AG04449 (cell line): ENCODE measurements at regions not wholly inside any gene's neighbourhood (a gene's known extent, or its start where the extent isn't known, plus 50 kb on each side); places are given as distances from the start of the nearest gene placed in this dataset.

Source experiments
- CTCF ChIA-PET: fragments of 350-600 bp; formaldehyde crosslinking; extraction: SDS; loops from one replicate; lab custom pipeline; 2021; ENCODE audit warnings: antibody characterized with exemption; lab: Yijun Ruan, JAX
- POLR2A ChIA-PET: fragments of 400-600, 350-600 bp; formaldehyde crosslinking; extraction: SDS; loops from one replicate; lab custom pipeline; 2020; ENCODE audit warnings: antibody characterized with exemption, inconsistent platforms; lab: Yijun Ruan, JAX
- DNase-seq: peaks from one replicate; pipeline ENCODE4 v3.0.0-alpha.2; 2010; ENCODE audit warnings: low read depth, low spot score
- H3K4me3 ChIP-seq: 2 replicates; pipeline ENCODE4 v1.5.1; 2011; ENCODE audit warnings: low read depth, mild to moderate bottlenecking, control low read depth, low read length
- TF ChIP-seq, protein P1 (sequence below): IDR thresholded peaks from one replicate; pipeline ENCODE4 v1.5.1; 2011; ENCODE audit warnings: mild to moderate bottlenecking, moderate library complexity, low read length, control low read depth, inconsistent platforms; ENCODE audit not compliant: insufficient read depth; ENCODE audit errors: missing control alignments

DNA sequence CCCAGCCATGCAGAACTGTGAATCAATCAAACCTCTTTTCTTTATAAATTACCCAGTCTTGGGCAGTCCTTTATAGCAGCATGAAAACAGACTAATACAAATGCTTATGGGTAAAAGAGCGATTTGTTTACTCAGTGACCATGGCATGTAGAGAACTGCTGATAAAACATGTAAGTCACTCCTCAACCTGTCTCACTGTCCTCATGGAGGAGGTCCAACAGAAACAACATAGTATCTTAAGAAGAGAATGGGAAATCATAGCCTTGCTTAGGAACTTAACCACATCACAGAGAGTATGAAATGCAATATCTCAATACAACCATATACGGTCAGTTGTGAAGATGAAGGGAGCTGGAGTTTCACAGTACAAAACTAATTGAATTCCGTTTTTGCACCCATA is 1734.0 kb upstream of the RAG2 start:
- ChIA-PET CTCF (no interaction called here), POLR2A (no interaction called here)
- H3K4me3 ChIP-seq, result no peak overlapping the region
- no peak for DNase-seq
- TF ChIP-seq, protein P1, sequence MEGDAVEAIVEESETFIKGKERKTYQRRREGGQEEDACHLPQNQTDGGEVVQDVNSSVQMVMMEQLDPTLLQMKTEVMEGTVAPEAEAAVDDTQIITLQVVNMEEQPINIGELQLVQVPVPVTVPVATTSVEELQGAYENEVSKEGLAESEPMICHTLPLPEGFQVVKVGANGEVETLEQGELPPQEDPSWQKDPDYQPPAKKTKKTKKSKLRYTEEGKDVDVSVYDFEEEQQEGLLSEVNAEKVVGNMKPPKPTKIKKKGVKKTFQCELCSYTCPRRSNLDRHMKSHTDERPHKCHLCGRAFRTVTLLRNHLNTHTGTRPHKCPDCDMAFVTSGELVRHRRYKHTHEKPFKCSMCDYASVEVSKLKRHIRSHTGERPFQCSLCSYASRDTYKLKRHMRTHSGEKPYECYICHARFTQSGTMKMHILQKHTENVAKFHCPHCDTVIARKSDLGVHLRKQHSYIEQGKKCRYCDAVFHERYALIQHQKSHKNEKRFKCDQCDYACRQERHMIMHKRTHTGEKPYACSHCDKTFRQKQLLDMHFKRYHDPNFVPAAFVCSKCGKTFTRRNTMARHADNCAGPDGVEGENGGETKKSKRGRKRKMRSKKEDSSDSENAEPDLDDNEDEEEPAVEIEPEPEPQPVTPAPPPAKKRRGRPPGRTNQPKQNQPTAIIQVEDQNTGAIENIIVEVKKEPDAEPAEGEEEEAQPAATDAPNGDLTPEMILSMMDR, result no peak

DNA sequence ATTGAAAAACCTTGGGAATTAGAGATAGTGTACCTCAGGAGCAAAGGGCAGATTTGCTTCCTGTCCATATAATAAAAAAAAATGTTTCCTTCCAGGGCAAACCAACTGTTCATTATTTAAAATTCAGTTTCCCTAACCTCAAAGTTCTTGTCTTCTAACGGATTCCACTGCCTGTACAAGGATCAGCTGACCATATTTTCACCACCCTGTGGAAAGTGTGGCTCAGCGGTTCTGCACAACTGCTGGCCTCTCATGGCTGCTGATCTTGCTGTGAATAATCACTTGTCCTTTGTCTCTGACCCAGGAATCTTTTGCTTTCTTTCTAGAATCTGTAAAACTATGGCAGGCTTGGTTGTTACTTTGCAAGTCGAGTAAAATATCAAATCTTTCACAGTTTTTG is 1732.5 kb upstream of the RAG2 start:
- TF ChIP-seq, protein P1, result no peak
- H3K4me3 ChIP-seq, result no peak overlapping the region
- ChIA-PET CTCF (no interaction called here), POLR2A (no interaction called here)
- DNase-seq, result no peak

DNA sequence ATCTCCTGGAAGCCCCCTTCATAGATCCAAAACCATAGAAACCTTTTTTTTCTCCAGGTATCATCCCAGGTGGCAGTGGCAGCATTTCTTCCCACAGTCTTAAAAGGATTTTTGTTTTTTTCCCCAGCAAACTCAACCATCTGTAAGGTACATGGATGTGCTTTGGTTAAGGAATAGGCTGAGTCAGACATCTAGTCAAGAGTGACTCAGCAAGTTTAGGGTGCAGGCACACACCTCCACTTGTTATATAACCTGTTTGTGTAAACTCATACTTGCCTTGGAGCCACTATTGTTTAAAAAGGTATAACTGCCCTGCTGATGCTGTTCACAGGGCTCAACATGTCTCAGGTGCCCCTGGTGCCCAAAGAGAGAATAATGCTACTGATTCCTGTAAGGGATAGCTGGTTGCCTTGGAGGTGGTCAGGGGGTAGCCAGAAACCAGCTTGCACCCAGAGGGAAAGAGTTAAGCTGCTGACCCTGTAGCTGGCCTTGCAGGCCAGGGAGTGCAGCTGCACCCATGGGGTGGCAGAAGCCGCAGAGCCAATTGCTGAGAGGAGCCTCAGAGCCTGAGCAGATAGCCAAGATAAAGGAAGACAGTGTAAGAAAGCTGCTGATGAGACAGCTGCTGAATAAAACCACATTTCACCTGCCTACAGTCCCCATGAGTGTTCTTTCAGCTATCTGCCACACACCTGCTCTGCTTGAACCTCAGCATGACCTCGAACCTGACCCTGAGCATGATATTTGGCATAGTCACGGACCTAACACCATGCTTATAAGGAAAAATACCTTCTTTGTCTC is 1726.1 kb upstream of the RAG2 start:
- TF ChIP-seq, protein P1, result no peak
- ChIA-PET POLR2A (no interaction called here), CTCF (no interaction called here)
- DNase-seq, result no peak
- no peak overlapping the region for H3K4me3 ChIP-seq

DNA sequence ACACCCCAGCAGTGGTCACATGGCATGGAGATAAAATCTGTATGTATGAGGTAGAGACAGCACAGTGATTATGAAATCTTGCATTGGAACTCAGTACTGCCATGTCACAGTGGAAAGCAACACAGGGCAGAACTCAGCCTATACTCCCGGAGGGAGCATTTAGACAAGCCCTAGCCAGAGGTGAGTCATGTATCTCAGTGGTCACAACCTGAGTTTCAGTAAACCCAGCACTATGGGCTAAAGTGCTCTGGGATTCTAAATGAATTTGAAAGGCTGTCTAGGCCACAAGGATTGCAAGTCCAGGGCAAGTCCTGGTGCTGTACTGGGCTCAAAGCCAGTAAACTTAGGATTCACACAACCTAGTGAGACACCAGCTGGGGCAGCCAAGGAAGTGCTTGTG is 1717.1 kb upstream of the RAG2 start:
- TF ChIP-seq, protein P1, result no peak
- ChIA-PET POLR2A (no interaction called here), CTCF (no interaction called here)
- no peak overlapping the region for H3K4me3 ChIP-seq
- DNase-seq, result no peak

DNA sequence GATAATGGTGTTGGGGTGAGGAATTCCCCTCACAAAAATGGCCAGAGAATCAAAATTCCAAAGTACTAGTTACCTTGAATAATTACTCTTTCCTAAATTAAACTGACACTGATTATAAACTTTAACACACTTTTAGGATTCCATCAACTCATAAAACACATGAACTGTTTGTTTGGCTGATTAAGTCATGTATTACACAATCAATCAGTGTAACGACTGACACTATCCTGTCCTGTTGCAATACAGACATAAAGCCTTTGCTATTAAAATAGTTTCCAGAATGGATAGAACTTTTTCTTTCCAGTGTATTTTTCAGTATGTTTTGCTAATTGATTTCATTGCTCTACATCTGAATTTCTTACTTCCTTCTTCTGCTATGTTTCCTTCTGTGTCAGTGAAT is 1709.4 kb upstream of the RAG2 start:
- CTCF ChIA-PET, result no interaction called here
- TF ChIP-seq, protein P1, result no peak
- DNase-seq, result no peak
- POLR2A ChIA-PET, result no interaction called here
- H3K4me3 ChIP-seq, result no peak overlapping the region

DNA sequence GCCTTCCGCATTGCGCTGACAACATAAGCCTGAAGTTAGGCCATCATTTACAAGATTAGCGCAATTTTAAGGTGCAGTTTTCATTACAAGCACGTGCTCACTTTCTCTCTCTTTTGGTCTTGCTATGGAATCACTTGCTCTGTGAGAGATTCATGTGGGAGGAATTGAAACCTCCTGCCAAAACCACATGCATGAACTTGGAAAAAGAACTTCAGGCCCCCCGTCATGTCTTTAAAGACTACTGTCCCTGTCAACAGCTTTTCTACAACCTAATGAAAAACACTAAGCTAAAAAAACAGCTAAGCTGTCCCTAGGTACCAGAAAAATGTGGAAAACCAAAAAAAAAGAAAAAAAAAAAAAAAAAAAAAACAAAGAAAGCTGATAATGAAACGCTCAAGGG is 1707.6 kb upstream of the RAG2 start:
- TF ChIP-seq, protein P1, result no peak
- ChIA-PET CTCF (no interaction called here), POLR2A (no interaction called here)
- DNase-seq, result no peak
- no peak overlapping the region for H3K4me3 ChIP-seq
